Fibroblast of lung (primary cell): ENCODE measurements at regions not wholly inside any gene's neighbourhood (a gene's known extent, or its start where the extent isn't known, plus 50 kb on each side); places are given as distances from the start of the nearest gene placed in this dataset.

Source experiments
- DNase-seq, 2 donors: peaks; one replicate each; pipeline versions ENCODE4 v3.0.0 to v3.0.0-alpha.2; 2010; ENCODE audit warnings: low read depth in 2 of 2
- H2AFZ ChIP-seq: 2 replicates; pipeline ENCODE4 v1.5.1; 2012; ENCODE audit warnings: low read length, control low read depth, inconsistent platforms
- H3K27ac ChIP-seq: 2 replicates; pipeline ENCODE4 v1.5.1; 2011; ENCODE audit warnings: low read length, control low read depth; ENCODE audit not compliant: insufficient read depth
- H3K27me3 ChIP-seq: 2 replicates; pipeline ENCODE4 v1.5.1; 2011; ENCODE audit warnings: mild to moderate bottlenecking, low read length; ENCODE audit not compliant: control insufficient read depth, insufficient read depth
- H3K36me3 ChIP-seq: 2 replicates; pipeline ENCODE4 v1.5.1; 2011; ENCODE audit warnings: low read length; ENCODE audit not compliant: control insufficient read depth, insufficient read depth
- H3K4me1 ChIP-seq: 2 replicates; pipeline ENCODE4 v1.5.1; 2011; ENCODE audit warnings: low read length; ENCODE audit not compliant: control insufficient read depth, insufficient read depth; ENCODE audit errors: extremely low read depth
- H3K4me2 ChIP-seq: 2 replicates; pipeline ENCODE4 v1.5.1; 2011; ENCODE audit warnings: low read length, control low read depth; ENCODE audit not compliant: insufficient read depth; ENCODE audit errors: extremely low read depth
- H3K4me3 ChIP-seq, 4 experiments: fragments of 200-600 bp in 1 of 4; sonication (generic) in 1 of 4; replicated peaks in 1 of 4; 2 replicates each; pipeline ENCODE4 v1.5.1; 2011 to 2016; ENCODE audit warnings: low read length in 4 of 4, low read depth in 3 of 4, mild to moderate bottlenecking in 3 of 4, control low read depth in 2 of 4, inconsistent platforms in 1 of 4, mixed read lengths in 1 of 4; ENCODE audit not compliant: insufficient read depth in 1 of 4; ENCODE audit errors: control extremely low read depth in 1 of 4
- H3K79me2 ChIP-seq: 2 replicates; pipeline ENCODE4 v1.5.1; 2012; ENCODE audit warnings: mild to moderate bottlenecking, low read length, inconsistent platforms; ENCODE audit not compliant: control insufficient read depth, insufficient read depth
- H3K9ac ChIP-seq: 2 replicates; pipeline ENCODE4 v1.5.1; 2011; ENCODE audit warnings: mild to moderate bottlenecking, low read length, control low read depth; ENCODE audit not compliant: insufficient read depth
- H3K9me3 ChIP-seq: 2 replicates; pipeline ENCODE4 v1.5.1; 2012; ENCODE audit warnings: low read depth, low read length; ENCODE audit not compliant: control insufficient read depth, insufficient read depth
- H4K20me1 ChIP-seq: 2 replicates; pipeline ENCODE4 v1.5.1; 2011; ENCODE audit warnings: low read length; ENCODE audit not compliant: control insufficient read depth, insufficient read depth; ENCODE audit errors: extremely low read depth
- EZH2 ChIP-seq: IDR thresholded peaks from 2 replicates; pipeline ENCODE4 v1.5.1; 2012; ENCODE audit warnings: low read length, control low read depth, mild to moderate bottlenecking; ENCODE audit errors: missing control alignments
- TF ChIP-seq, protein P1 (sequence below), 2 donors: IDR thresholded peaks in 1 of 2; conservative IDR thresholded peaks in 1 of 2; 1 replicate in 1 of 2; 2 replicates in 1 of 2; pipeline ENCODE4 v1.5.1; 2011 to 2012; ENCODE audit warnings: low read length in 2 of 2, control low read depth in 1 of 2, inconsistent platforms in 1 of 2, low read depth in 1 of 2, mild to moderate bottlenecking in 1 of 2

- Histone ChIP-seq H3K79me2 (no peaks in the 10 kb centered on the region), H2AFZ (no peak overlapping the region), H3K4me1 (no peaks in the 10 kb centered on the region), H3K9me3 (no peaks in the 10 kb centered on the region), H3K4me3 (no peak overlapping the region), H3K4me2 (no peak overlapping the region), H3K27ac (no peak overlapping the region), H3K27me3 (peaks cover 2% of the 10 kb centered on the region), H4K20me1 (no peaks in the 10 kb centered on the region), H3K36me3 (no peaks in the 10 kb centered on the region), H3K9ac (no peak overlapping the region)
- no peak for DNase-seq
- TF ChIP-seq, protein P1, sequence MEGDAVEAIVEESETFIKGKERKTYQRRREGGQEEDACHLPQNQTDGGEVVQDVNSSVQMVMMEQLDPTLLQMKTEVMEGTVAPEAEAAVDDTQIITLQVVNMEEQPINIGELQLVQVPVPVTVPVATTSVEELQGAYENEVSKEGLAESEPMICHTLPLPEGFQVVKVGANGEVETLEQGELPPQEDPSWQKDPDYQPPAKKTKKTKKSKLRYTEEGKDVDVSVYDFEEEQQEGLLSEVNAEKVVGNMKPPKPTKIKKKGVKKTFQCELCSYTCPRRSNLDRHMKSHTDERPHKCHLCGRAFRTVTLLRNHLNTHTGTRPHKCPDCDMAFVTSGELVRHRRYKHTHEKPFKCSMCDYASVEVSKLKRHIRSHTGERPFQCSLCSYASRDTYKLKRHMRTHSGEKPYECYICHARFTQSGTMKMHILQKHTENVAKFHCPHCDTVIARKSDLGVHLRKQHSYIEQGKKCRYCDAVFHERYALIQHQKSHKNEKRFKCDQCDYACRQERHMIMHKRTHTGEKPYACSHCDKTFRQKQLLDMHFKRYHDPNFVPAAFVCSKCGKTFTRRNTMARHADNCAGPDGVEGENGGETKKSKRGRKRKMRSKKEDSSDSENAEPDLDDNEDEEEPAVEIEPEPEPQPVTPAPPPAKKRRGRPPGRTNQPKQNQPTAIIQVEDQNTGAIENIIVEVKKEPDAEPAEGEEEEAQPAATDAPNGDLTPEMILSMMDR (conservative IDR thresholded peaks at IDR 0.05 in 1 of 2, IDR thresholded peaks at IDR 0.05 in 1 of 2; ENCODE audit: low read depth in 1 of 2, low read length in 2 of 2), result no peak
- TF ChIP-seq EZH2, result no peak
Observed at GRCh38 chr5:74093561-74093960, 467.6 kb downstream of the ARHGEF28 start.

GRCh38 chr5:74092766-74093165 is 466.8 kb downstream of the ARHGEF28 start:
- Histone ChIP-seq H3K79me2 (no peaks in the 10 kb centered on the region), H3K4me1 (no peaks in the 10 kb centered on the region), H3K9me3 (no peaks in the 10 kb centered on the region), H3K27me3 (peaks cover 2% of the 10 kb centered on the region), H3K27ac (no peak overlapping the region), H3K36me3 (no peaks in the 10 kb centered on the region), H4K20me1 (no peaks in the 10 kb centered on the region), H3K4me2 (no peak overlapping the region), H3K9ac (no peak overlapping the region), H3K4me3 (no peak overlapping the region), H2AFZ (no peak overlapping the region)
- TF ChIP-seq, protein P1 (conservative IDR thresholded peaks at IDR 0.05 in 1 of 2, IDR thresholded peaks at IDR 0.05 in 1 of 2; ENCODE audit: low read depth in 1 of 2, low read length in 2 of 2), result no peak
- no peak for TF ChIP-seq EZH2
- no peak for DNase-seq

DNA sequence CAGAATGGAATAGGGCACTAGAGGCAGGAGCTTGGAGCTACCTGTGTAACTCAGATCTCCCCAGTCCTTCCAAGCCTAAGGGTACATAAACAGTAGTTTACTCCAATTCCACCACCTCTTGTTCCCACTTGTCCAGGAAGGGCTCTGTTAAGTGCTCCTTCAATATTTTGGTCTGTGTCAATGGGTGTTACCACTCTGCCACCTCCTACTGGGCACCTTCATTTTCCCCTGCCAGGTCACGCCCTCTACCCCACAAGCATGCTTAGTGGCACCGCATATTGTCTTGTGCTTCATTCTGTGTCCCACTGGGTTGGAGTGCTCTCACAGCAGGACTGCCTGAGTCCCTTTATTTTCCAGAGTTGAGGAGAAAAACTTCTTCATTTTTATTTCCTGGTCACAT is 459.8 kb downstream of the ARHGEF28 start:
- TF ChIP-seq EZH2, result no peak
- TF ChIP-seq, protein P1 (conservative IDR thresholded peaks at IDR 0.05 in 1 of 2, IDR thresholded peaks at IDR 0.05 in 1 of 2; ENCODE audit: low read depth in 1 of 2, low read length in 2 of 2), result no peak
- DNase-seq, result no peak

More for the DNA sequence above, 459.8 kb downstream of the ARHGEF28 start:
- Histone ChIP-seq H3K4me1 (no peaks in the 10 kb centered on the region), H3K36me3 (no peaks in the 10 kb centered on the region), H3K4me3 (no peak overlapping the region), H2AFZ (no peak overlapping the region), H3K9ac (no peak overlapping the region), H3K27me3 (peaks cover 4% of the 10 kb centered on the region), H3K9me3 (no peaks in the 10 kb centered on the region), H3K27ac (no peak overlapping the region), H3K4me2 (no peak overlapping the region), H4K20me1 (no peaks in the 10 kb centered on the region), H3K79me2 (no peaks in the 10 kb centered on the region)
